ENCODE measurements at regions not wholly inside any gene's neighbourhood (a gene's known extent, or its start where the extent isn't known, plus 50 kb on each side); places are given as distances from the start of the nearest gene placed in this dataset.

DNA sequence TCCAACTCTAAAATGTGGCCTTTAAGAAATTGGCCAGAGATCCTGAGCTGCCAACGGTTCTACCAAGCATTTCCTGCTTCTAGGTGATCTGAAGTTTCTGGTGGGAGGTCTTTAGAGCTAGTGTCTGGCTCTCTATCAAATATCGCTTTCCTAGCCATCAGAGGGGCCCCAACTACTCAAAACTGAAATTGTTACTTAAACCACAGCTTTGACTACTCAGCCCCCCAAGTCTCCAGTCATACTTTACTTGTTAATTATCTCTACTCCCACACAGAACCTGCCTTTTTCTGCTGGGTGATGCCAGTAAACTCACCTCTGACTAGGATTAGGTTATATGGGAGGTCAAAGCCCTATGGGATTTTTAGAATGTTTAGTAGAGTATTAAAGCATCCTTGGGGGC lies 95.1 kb downstream of the FASLG start:
- no TSS peak for BruUV-seq (replicated peaks)

More for the DNA sequence above, 95.1 kb downstream of the FASLG start:
- no peak overlapping the region for H2BK120ac ChIP-seq (ENCODE audit: low read depth, low read length)
- ChIA-PET POLR2A (ENCODE audit: unreplicated experiment) (no interaction called here), CTCF (interaction anchor here (0.6 kb wide), 1 partner anchor 1716 kb away, joined by 3 read pairs; no protein-coding TSS in a partner anchor)
- no peak overlapping the region for H4K91ac ChIP-seq (ENCODE audit: insufficient read depth, low read depth, low read length)
- no peak overlapping the region for H3K23ac ChIP-seq (ENCODE audit: low read depth, low read length)
- no peak overlapping the region for H3K14ac ChIP-seq (replicated peaks; ENCODE audit: low read depth, low read length)
- no peaks in the 10 kb centered on the region for H3K9me1 ChIP-seq (ENCODE audit: insufficient read depth, low read length)
- ATAC-seq (ENCODE audit: low read depth) (no peak), DNase-seq (no peak)
- intact Hi-C loops (cut with micrococcal nuclease) (no loop called here), dilution Hi-C loops (cut with HindIII; ENCODE audit: low sequenced_read_pairs, unreplicated experiment) (no loop called here), in situ Hi-C loops (cut with MboI; ENCODE audit: low sequenced_read_pairs) (loop anchor here (25.0 kb wide), 1 partner anchor 1458 kb away; no protein-coding TSS in a partner anchor)
- H2BK5ac ChIP-seq (ENCODE audit: low read depth, low read length, poor library complexity, severe bottlenecking) = no peak overlapping the region
- no peak overlapping the region for H4K5ac ChIP-seq (ENCODE audit: low read depth, low read length)
- no peak overlapping the region for H3K4me2 ChIP-seq (ENCODE audit: low read depth, low read length)
- H3K56ac ChIP-seq (ENCODE audit: extremely low read depth, insufficient read depth, low read length) = no peak overlapping the region
- no peak overlapping the region for H2BK15ac ChIP-seq (ENCODE audit: low read depth, low read length)
- H2BK20ac ChIP-seq (ENCODE audit: low read depth, low read length) = no peak overlapping the region
- no peak overlapping the region for H3K27ac ChIP-seq (ENCODE audit: insufficient read depth, low read length)
- no peaks in the 10 kb centered on the region for H4K20me1 ChIP-seq (ENCODE audit: insufficient read depth, low read length)
- no peak overlapping the region for H3K18ac ChIP-seq (ENCODE audit: low read depth, low read length)
- H3K9ac ChIP-seq (ENCODE audit: low read depth, low read length) = no peak overlapping the region
- no peak overlapping the region for H2AFZ ChIP-seq (replicated peaks; ENCODE audit: low read length, poor library complexity)
- no CpG with 5 or more reads among the region's 2 CpGs for WGBS, 2 experiments (ENCODE audit: extremely low coverage in 2 of 2, insufficient read length in 1 of 2)
- no peak overlapping the region for H3K4ac ChIP-seq (ENCODE audit: low read depth, low read length)
- H2AK9ac ChIP-seq (replicated peaks; ENCODE audit: low read depth, low read length, poor library complexity) = no peak overlapping the region
- no peaks in the 10 kb centered on the region for H3K9me3 ChIP-seq (ENCODE audit: control insufficient read depth, insufficient read depth, low read length)
- no peaks in the 10 kb centered on the region for H3K36me3 ChIP-seq (ENCODE audit: control insufficient read depth, insufficient read depth, low read length)
- no peaks in the 10 kb centered on the region for H3K4me1 ChIP-seq (ENCODE audit: control insufficient read depth, insufficient read depth, low read length)
- no peaks in the 10 kb centered on the region for H3K79me1 ChIP-seq (ENCODE audit: low read depth in 1 of 2, low read length in 2 of 2)
- TF ChIP-seq FOS (IDR thresholded peaks at IDR 0.05; ENCODE audit: low read depth, low read length) = no peak
- no peak overlapping the region for H3K4me3 ChIP-seq (ENCODE audit: insufficient read depth, low read depth, low read length)
- no peak overlapping the region for H2AK5ac ChIP-seq (ENCODE audit: low read depth, low read length)
- no peak overlapping the region for H4K8ac ChIP-seq (ENCODE audit: low read depth in 2 of 2, low read length in 2 of 2)
- peaks cover 13% of the 10 kb centered on the region; the same call in 1 of the 2 replicates for H3K27me3 ChIP-seq (ENCODE audit: control insufficient read depth, insufficient read depth, low read length)

Data from IMR-90 (cell line).